Heart left ventricle (tissue), 13 donors: ENCODE measurements at regions not wholly inside any gene's neighbourhood (a gene's known extent, or its start where the extent isn't known, plus 50 kb on each side); places are given as distances from the start of the nearest gene placed in this dataset.
"Not testable (repeated sequence)": the region's sequence is repeated elsewhere in the genome, so short reads cannot be mapped to it uniquely, and the experiment has no call there.

Experiments used
- POLR2A ChIP-seq, 2 donors: fragments of 450-650 bp; IDR thresholded peaks; one replicate each; pipeline ENCODE4 v1.6.1; 2017; ENCODE audit warnings: antibody characterized with exemption in 2 of 2, mild to moderate bottlenecking in 2 of 2, moderate library complexity in 2 of 2
- TF ChIP-seq, protein P1 (sequence below), 12 donors: fragments of 200-600 bp; sonication (generic) in 4 of 12; IDR thresholded peaks; one replicate each; pipeline versions ENCODE4 v1.5.0 to v1.8.0; 2018 to 2022; ENCODE audit warnings: antibody characterized with exemption in 12 of 12, mild to moderate bottlenecking in 5 of 12
- donor health status: ischemic (EF 13 %, LVEDD 7.1; RV severe dilation, severe dysfunction).
- donor health status: DM: no; HTN: yes; CAD: no.
- donor health status: DM: no; HTN: no; CAD: no.
- donor health status: ischemic (EF 25% LVEDD 6.9; RV normal size, moderate dysfunction).
- donor health status: ischemic (EF 25% LVEDD 5.7; RV mildly dilated, moderate dysfunction).
- donor health status: ischemic (EF 35%, LVEDD 5.7; RV mildly dilated, moderate dysfunction).
- donor health status: nonischemic (EF 11% LVEDD 7.7; RV severe dilation, severe dysfunction).
- donor health status: DM: yes; HTN: yes; CAD: no.
- donor health status: PGD.
- donor health status: ischemic (EF 29% LVEDD 5.4; RV normal size, mild dysfunction).
- donor health status: nonischemic (EF 23%, LVEDD 6.1; RV moderate dilation, normal function).

- TF ChIP-seq, protein P1, sequence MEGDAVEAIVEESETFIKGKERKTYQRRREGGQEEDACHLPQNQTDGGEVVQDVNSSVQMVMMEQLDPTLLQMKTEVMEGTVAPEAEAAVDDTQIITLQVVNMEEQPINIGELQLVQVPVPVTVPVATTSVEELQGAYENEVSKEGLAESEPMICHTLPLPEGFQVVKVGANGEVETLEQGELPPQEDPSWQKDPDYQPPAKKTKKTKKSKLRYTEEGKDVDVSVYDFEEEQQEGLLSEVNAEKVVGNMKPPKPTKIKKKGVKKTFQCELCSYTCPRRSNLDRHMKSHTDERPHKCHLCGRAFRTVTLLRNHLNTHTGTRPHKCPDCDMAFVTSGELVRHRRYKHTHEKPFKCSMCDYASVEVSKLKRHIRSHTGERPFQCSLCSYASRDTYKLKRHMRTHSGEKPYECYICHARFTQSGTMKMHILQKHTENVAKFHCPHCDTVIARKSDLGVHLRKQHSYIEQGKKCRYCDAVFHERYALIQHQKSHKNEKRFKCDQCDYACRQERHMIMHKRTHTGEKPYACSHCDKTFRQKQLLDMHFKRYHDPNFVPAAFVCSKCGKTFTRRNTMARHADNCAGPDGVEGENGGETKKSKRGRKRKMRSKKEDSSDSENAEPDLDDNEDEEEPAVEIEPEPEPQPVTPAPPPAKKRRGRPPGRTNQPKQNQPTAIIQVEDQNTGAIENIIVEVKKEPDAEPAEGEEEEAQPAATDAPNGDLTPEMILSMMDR (IDR thresholded peaks at IDR 0.05) = not testable (repeated sequence)
- not testable (repeated sequence) for TF ChIP-seq POLR2A (IDR thresholded peaks at IDR 0.05)
These were observed 168.7 kb downstream of the KBTBD2 start for GRCh38 chr7:32722837-32723236.
